ENCODE measurements at regions not wholly inside any gene's neighbourhood (a gene's known extent, or its start where the extent isn't known, plus 50 kb on each side); places are given as distances from the start of the nearest gene placed in this dataset.

GRCh38 chr11:15772981-15773380 lies 583.4 kb downstream of the SOX6 start:
- TF ChIP-seq CTCF (IDR thresholded peaks at IDR 0.05 in 8 of 11, conservative IDR thresholded peaks at IDR 0.05 in 3 of 11) (no peak), POLR2A (IDR thresholded peaks at IDR 0.05) (no peak)
